GM18873 (cell line): ENCODE measurements at regions not wholly inside any gene's neighbourhood (a gene's known extent, or its start where the extent isn't known, plus 50 kb on each side); places are given as distances from the start of the nearest gene placed in this dataset.
"Not testable (repeated sequence)": the region's sequence is repeated elsewhere in the genome, so short reads cannot be mapped to it uniquely, and the experiment has no call there.

Experiments used
- ATAC-seq: cut with Tn5 transposase; IDR thresholded peaks from one replicate; pipeline ENCODE4 v1.9.1; 2021; ENCODE audit warnings: mild to moderate bottlenecking, moderate library complexity, moderate number of reproducible peaks; ENCODE audit not compliant: unreplicated experiment, low FRiP score

DNA sequence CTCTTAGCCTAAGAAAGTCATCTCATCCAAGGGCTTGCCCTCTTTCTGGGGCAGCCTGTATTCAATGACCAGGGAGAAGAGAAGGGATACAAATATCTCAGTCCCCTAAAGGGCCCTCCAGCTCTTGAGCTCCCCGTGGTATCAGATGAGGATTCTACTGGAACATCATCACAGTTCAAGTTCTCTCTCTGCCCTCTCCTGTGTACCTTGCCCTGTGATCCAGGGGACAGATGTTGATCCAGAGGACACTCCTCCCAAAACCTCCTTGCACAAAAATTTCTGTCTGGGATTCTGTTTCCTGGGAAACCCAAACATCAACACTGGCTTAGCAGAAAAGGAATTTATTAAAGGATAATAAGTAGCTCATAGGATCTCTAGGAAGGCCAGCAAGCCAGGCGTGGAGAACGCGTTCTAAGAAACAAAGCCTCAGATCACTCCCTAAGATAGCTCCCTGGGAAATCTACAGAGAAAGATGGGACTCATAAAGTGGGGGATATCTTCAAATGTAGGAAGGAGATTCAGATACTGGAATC is 296.3 kb upstream of the KLF3 start:
- no peak for ATAC-seq

- no peak for ATAC-seq
Observed at GRCh38 chr4:38368613-38369012, 295.4 kb upstream of the KLF3 start.

- no peak for ATAC-seq
Observed at GRCh38 chr4:38371391-38371851, 292.6 kb upstream of the KLF3 start.

DNA sequence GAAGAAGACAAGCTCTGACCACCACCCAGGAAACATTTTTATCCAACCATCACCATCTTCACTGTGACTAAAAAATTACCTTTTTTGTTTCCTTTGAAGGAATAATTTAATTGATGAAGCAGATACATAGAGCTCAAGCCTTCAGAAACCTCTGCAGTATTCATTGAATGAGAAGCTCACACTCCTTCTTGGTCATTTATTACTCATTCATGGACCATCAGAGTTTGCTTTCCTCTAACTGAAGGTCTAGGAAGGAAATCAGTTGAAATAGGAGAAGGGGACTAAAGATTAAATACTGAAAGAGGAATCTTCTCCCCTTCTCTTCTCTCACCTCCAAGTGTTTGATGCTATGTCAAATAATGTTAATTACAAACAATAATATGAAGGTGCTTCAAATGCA is 290.6 kb upstream of the KLF3 start:
- no peak for ATAC-seq

DNA sequence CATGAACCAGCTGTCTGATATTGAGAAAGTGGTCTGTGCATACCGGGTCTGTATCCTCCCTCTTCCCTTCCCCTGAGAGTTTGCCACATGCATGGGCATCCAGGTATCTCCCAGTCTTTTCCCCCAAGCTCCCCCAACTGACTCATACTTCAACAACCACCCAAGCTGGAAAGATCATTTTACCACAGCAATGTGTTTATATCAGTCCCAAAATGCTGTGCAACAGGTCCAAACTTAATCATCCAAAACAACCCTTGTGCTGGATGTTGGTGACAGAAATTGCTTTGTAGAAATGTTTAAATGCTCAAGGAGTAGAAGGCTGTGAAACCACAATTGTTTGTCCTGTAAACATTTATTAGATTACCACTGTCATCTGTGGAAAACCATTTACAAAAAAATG is 286.8 kb upstream of the KLF3 start:
- no peak for ATAC-seq

GRCh38 chr4:38378478-38378877 is 285.5 kb upstream of the KLF3 start:
- no peak for ATAC-seq

- no peak for ATAC-seq
Observed at GRCh38 chr4:38381788-38382187, 282.2 kb upstream of the KLF3 start.

- no peak for ATAC-seq
Observed at GRCh38 chr4:38382520-38382919, 281.5 kb upstream of the KLF3 start.

DNA sequence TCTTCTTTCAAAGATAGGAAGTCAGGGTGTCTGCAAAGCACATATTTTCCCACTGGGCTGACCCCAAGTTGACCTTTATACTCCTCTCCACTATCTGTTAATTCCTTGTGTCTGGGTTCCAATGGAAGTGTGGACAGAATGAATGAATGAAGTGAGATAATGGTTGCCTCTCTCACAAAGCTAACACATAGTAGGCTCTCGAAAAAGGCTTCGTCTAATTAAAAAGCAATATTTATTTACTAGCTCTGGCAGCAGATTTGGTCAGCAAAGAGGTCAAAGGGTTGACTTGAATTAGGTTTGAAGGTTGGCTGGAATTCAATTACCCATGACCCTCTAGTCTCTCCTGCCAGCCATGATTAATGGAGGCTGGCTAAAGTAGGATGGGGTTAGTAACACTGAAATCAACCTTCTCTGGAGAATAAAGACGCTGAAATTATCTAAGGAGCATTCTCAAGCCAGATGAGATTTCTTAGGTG is 280.3 kb upstream of the KLF3 start:
- ATAC-seq = no peak

DNA sequence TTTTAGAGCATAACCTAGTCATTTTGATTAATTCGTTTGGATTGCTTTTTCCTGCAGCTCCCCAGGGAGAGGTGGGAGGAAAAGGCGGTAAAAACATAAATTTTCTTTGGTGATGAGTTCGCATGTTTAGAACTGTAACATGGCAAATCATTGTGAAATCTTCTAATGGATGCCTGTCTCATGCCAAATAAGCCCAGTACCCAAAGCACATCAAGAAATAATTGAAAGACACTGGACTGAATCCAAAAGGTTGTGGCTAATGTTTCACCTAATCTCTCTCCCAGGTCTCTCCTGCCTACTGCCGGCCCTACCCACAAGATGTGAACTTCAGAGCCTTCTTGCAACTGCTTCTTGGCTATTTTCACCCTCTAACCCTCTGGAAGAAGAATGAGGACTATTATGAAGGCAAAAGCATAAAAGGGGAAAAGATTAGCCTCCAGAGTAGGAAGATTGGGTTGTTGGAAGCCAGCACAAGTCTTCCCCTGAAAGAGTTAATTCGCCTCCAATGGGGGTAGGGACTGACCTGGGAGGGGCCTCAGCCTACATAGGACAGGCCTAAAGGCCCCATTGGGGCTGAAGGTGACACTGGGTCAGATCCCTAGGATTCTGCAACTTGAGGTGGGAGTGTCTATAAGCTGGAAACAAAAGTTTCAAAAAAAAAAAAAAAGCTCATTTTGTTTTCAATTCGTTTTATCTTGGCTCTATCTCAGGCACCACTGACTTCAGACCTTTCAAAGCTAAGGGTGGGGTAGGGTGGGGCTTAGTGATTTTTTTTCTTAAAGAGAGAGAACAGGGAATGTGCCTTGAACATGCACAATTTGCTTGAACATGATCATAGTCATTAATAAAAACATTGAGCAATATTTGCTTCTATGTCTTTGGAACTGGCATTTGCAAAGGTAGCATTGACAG is 278.6 kb upstream of the KLF3 start:
- no peak for ATAC-seq

- ATAC-seq = no peak
Observed at GRCh38 chr4:38386005-38386551, 277.9 kb upstream of the KLF3 start.

GRCh38 chr4:38386654-38387188 is 277.3 kb upstream of the KLF3 start:
- ATAC-seq = no peak

- no peak for ATAC-seq
Observed at GRCh38 chr4:38387348-38387747, 276.7 kb upstream of the KLF3 start.

DNA sequence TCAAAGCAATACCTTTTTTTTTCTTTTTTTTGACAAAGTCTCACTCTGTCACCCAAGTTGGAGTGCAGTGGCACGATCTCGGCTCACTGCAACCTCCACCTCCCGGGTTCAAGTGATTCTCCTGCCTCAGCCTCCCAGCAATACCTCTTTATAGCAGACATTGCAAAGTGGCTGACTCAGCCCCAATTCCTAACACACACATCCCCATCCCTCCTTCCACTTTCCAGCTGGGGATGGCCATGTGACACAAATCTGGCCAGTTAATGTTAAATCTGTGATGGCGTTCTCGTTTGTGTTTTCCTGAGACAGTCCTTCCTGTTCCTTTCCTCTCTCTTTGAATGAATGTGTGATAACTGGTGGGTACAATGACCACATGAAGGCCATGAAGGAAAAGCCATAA is 276.2 kb upstream of the KLF3 start:
- ATAC-seq = no peak

- not testable (repeated sequence) for ATAC-seq
Observed at GRCh38 chr4:38388907-38389306, 275.1 kb upstream of the KLF3 start.

DNA sequence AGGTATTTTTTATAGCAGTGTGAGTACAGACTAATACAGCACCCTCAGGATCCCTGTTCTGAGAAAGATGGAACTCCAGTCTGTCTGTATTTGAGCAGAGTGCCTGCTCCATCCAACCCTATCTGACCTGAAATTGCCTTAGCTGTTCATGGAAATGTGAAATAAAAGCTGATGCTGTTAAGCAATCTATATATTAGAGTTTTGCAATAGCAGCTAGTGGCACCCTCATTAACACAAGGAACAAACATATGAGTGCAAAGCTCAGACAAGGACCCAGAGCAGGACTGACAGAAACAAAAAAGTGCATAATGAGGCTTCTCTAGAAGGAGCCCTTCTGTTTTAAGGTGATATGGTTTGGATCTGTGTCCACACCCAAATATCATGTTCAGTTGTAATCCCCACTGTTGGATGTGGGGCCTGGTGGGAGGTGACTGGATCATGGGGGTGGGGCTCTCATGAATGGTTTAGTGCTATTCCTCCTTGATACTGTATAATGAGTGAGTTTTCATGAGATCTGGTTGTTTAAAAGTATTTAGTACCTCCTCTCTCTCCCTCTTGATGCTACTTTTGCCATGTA is 272.9 kb upstream of the KLF3 start:
- ATAC-seq = no peak

- no peak for ATAC-seq
Observed at GRCh38 chr4:38392223-38392855, 271.7 kb upstream of the KLF3 start.

DNA sequence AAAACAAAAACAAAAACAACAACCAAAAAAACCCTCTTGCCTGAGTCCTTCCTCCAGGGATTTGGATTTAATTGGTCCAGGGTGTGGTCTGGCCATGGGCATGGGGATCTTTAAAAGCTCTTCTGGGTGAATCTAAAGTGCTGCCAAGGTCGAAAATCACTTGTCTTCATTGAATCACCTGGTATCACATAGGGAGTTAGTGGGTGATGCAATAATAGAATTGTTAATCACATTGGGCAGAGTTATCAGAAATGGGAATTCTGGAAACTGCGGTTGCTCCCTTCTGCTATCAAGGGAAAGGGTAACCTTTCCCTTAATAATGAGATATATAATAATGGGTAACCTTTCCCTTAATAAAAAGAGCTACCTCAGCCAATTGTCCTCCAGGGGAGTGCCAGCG is 267.9 kb upstream of the KLF3 start:
- ATAC-seq = no peak

DNA sequence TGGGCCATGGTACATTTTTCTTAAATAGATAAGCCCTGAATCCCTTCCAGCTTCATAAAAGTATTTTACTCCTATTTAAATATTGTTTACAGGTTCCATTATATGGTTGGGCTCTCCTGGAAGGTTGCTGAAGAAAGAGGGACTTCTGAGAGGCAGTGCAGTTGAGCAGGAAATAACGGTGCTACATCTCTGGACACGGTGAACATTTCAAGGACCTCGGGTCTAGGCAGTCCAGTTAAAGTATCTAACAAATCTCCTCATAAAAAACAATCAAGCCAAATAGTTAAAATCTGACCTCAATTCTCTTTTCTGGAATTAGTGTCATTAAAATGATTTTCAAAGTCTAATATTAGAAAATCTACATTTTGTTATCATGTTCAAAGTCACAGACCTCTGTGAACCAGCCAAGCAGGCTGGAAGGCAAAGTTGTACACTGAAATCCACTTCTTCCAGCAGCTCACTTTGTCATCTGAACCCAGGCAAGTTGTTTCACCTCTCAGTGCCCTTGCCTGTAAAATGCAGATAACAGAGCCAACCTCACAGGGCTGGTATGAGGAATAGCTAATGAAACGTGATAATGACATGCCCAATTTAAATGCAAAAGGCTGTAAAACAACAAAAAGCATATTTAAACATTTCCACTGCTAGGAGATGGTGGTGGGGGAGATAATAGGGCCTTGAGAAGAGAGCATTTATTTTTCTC is 267.0 kb upstream of the KLF3 start:
- ATAC-seq = no peak

DNA sequence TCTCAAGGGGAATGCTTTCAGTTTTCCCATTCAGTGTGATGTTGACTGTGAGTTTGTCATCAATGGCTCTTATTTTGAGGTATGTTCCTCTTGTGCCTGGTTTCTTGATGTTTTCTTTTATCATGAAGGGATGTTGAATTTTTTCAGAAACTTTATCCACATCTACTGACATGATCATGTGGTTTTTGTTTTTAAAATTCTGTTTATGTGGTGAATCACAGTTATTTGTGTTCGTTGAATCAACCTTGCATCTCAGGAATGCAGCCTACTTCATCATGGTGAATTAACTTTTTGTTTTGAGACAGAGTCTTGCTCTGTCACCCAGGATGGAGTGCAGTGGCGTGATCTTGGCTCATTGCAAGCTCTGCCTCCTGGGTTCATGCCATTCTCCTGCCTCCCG is 263.1 kb upstream of the KLF3 start:
- no peak for ATAC-seq
